H1 (cell line): ENCODE measurements at regions not wholly inside any gene's neighbourhood (a gene's known extent, or its start where the extent isn't known, plus 50 kb on each side); places are given as distances from the start of the nearest gene placed in this dataset.

Experiments used
- BRCA1 ChIP-seq: IDR thresholded peaks from 2 replicates; pipeline ENCODE4 v1.6.1; 2012; ENCODE audit warnings: low read depth, low read length, improper control_type of control experiment
- EP300 ChIP-seq, 2 experiments: IDR thresholded peaks; 1 replicate in 1 of 2; 2 replicates in 1 of 2; pipeline ENCODE4 v1.6.1; 2011 to 2012; ENCODE audit warnings: low read depth in 2 of 2, low read length in 2 of 2, mild to moderate bottlenecking in 2 of 2, borderline replicate concordance in 1 of 2, inconsistent platforms in 1 of 2, moderate library complexity in 1 of 2
- EZH2 ChIP-seq: fragments of 200-600 bp; sonication (generic); IDR thresholded peaks from 2 replicates; pipeline ENCODE4 v1.7.1; 2012; ENCODE audit warnings: low read depth, mild to moderate bottlenecking, moderate library complexity, low read length, inconsistent platforms; ENCODE audit not compliant: severe bottlenecking
- JUN ChIP-seq: IDR thresholded peaks from 2 replicates; pipeline ENCODE4 v1.6.1; 2011; ENCODE audit warnings: low read depth, mild to moderate bottlenecking, improper control_type of control experiment, low read length
- POLR2A ChIP-seq, 2 experiments: IDR thresholded peaks; 1 replicate in 1 of 2; 2 replicates in 1 of 2; pipeline ENCODE4 v1.6.1; 2011; ENCODE audit warnings: low read depth in 2 of 2, low read length in 2 of 2, mild to moderate bottlenecking in 2 of 2; ENCODE audit errors: control extremely low read depth in 1 of 2
- SP1 ChIP-seq: IDR thresholded peaks from 2 replicates; pipeline ENCODE4 v1.6.1; 2011; ENCODE audit warnings: low read depth, low read length
- SUZ12 ChIP-seq: fragments of 200-600 bp; sonication (generic); IDR thresholded peaks from 2 replicates; pipeline ENCODE4 v1.6.1; 2012; ENCODE audit warnings: mild to moderate bottlenecking, inconsistent platforms, low read length, moderate library complexity, mixed read lengths
- TF ChIP-seq, protein P1 (sequence below), 3 experiments: IDR thresholded peaks; 1 replicate in 2 of 3; 2 replicates in 1 of 3; pipeline versions ENCODE4 v1.5.1 to v1.6.1; 2011; ENCODE audit warnings: low read length in 3 of 3, mild to moderate bottlenecking in 3 of 3, inconsistent platforms in 2 of 3, low read depth in 1 of 3, moderate library complexity in 1 of 3; ENCODE audit not compliant: insufficient read depth in 1 of 3; ENCODE audit errors: control extremely low read depth in 1 of 3
- TF ChIP-seq, protein P2 (sequence below): IDR thresholded peaks from 2 replicates; pipeline ENCODE4 v1.6.1; 2011; ENCODE audit warnings: low read depth, mild to moderate bottlenecking, low read length; ENCODE audit not compliant: insufficient read depth

DNA sequence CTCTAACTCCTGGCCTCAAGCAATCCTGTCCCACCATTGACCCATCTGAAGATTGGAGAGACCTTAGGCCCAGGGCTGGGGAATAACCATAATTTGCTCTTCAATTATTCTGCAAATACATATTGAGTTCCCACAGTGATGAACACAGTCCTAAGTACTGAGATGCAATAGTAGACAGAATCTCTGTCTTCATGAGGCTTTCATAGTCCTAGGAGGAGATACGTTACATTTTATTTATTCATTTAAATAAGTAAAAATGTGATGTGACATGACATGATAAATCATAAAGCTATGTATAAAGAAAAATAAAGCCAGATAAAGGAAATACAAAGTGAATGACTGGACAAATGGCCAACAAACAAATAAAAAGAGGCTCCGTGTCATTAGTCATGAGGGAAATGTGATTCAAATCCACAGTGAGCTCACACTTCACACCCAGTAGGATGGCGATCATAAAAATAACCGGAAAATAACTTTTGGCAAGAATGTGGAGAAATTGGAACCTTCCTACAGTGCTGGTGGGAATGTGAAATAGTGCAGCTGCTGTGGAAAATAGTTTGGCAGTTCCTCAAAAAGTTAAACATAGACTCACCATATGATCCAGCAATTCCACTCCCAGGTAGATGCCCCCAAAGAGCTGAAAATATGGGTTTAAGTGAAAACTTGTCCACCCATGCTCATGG, 52.1 kb upstream of the JCAD start:
- TF ChIP-seq EZH2 (no peak), POLR2A (IDR thresholded peaks at IDR 0.05; ENCODE audit: control extremely low read depth in 1 of 2, low read depth in 2 of 2, low read length in 2 of 2) (no peak), EP300 (IDR thresholded peaks at IDR 0.05; ENCODE audit: borderline replicate concordance in 1 of 2, low read depth in 2 of 2, low read length in 2 of 2) (no peak), SUZ12 (no peak), JUN (no peak), BRCA1 (no peak), SP1 (no peak)
- TF ChIP-seq, protein P1, sequence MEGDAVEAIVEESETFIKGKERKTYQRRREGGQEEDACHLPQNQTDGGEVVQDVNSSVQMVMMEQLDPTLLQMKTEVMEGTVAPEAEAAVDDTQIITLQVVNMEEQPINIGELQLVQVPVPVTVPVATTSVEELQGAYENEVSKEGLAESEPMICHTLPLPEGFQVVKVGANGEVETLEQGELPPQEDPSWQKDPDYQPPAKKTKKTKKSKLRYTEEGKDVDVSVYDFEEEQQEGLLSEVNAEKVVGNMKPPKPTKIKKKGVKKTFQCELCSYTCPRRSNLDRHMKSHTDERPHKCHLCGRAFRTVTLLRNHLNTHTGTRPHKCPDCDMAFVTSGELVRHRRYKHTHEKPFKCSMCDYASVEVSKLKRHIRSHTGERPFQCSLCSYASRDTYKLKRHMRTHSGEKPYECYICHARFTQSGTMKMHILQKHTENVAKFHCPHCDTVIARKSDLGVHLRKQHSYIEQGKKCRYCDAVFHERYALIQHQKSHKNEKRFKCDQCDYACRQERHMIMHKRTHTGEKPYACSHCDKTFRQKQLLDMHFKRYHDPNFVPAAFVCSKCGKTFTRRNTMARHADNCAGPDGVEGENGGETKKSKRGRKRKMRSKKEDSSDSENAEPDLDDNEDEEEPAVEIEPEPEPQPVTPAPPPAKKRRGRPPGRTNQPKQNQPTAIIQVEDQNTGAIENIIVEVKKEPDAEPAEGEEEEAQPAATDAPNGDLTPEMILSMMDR (IDR thresholded peaks at IDR 0.05; ENCODE audit: control extremely low read depth in 1 of 3, insufficient read depth in 1 of 3, low read depth in 1 of 3, low read length in 3 of 3): no peak
- TF ChIP-seq, protein P2, sequence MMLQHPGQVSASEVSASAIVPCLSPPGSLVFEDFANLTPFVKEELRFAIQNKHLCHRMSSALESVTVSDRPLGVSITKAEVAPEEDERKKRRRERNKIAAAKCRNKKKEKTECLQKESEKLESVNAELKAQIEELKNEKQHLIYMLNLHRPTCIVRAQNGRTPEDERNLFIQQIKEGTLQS: no peak
